C4-2B (cell line): ENCODE measurements at regions not wholly inside any gene's neighbourhood (a gene's known extent, or its start where the extent isn't known, plus 50 kb on each side); places are given as distances from the start of the nearest gene placed in this dataset.

Experiments used
- H3K27ac ChIP-seq: fragments of 450-650 bp; 2 replicates; pipeline ENCODE4 v1.5.1; 2017
- CTCF ChIP-seq: fragments of 450-650 bp; conservative IDR thresholded peaks from 2 replicates; pipeline ENCODE4 v1.5.1; 2017; ENCODE audit warnings: mild to moderate bottlenecking
- ZFX ChIP-seq: fragments of 450-650 bp; IDR thresholded peaks from 2 replicates; pipeline ENCODE4 v1.6.1; 2017

GRCh38 chr6:168154263-168154917 is 75.4 kb upstream of the FRMD1 start:
- TF ChIP-seq CTCF = no peak
- no peak for TF ChIP-seq ZFX
- H3K27ac ChIP-seq = no peak overlapping the region

GRCh38 chr6:168153553-168153952 is 74.5 kb upstream of the FRMD1 start:
- no peak overlapping the region for H3K27ac ChIP-seq
- TF ChIP-seq ZFX (no peak), CTCF (no peak)

GRCh38 chr6:168152980-168153379 is 74.0 kb upstream of the FRMD1 start:
- no peak overlapping the region for H3K27ac ChIP-seq
- TF ChIP-seq ZFX (no peak), CTCF (no peak)

GRCh38 chr6:168152306-168152963 is 73.4 kb upstream of the FRMD1 start:
- no peak overlapping the region for H3K27ac ChIP-seq
- TF ChIP-seq ZFX (no peak), CTCF (no peak)

- no peak overlapping the region for H3K27ac ChIP-seq
- TF ChIP-seq CTCF (peak; percentile 76), ZFX (no peak)
These were observed 71.7 kb upstream of the FRMD1 start for GRCh38 chr6:168150551-168151320.

- no peak for TF ChIP-seq CTCF
- TF ChIP-seq ZFX = no peak
- H3K27ac ChIP-seq = no peak overlapping the region
These were observed 70.0 kb upstream of the FRMD1 start for GRCh38 chr6:168149015-168149414.
